BLaER1 (cell line): ENCODE measurements at regions not wholly inside any gene's neighbourhood (a gene's known extent, or its start where the extent isn't known, plus 50 kb on each side); places are given as distances from the start of the nearest gene placed in this dataset.

Experiments
- H3K27ac ChIP-seq: shearing (Covaris generic); formaldehyde crosslinking; 2 replicates; pipeline ENCODE4 v1.8.1; 2022
- H3K27me3 ChIP-seq: shearing (Covaris generic); formaldehyde crosslinking; 2 replicates; pipeline ENCODE4 v1.8.1; 2022
- H3K36me3 ChIP-seq: shearing (Covaris generic); formaldehyde crosslinking; 2 replicates; pipeline ENCODE4 v1.8.1; 2022
- H3K4me1 ChIP-seq: shearing (Covaris generic); formaldehyde crosslinking; 2 replicates; pipeline ENCODE4 v1.8.1; 2022
- H3K4me2 ChIP-seq: shearing (Covaris generic); formaldehyde crosslinking; 2 replicates; pipeline ENCODE4 v1.8.1; 2022
- H3K4me3 ChIP-seq: shearing (Covaris generic); formaldehyde crosslinking; 2 replicates; pipeline ENCODE4 v1.8.1; 2022
- H3K9ac ChIP-seq: shearing (Covaris generic); formaldehyde crosslinking; 2 replicates; pipeline ENCODE4 v1.8.1; 2022
- H3K9me3 ChIP-seq: shearing (Covaris generic); formaldehyde crosslinking; 2 replicates; pipeline ENCODE4 v1.8.1; 2022
- H4K20me1 ChIP-seq: shearing (Covaris generic); formaldehyde crosslinking; 2 replicates; pipeline ENCODE4 v1.8.1; 2022
- Cebpa-rat ChIP-seq: shearing (Covaris generic); IDR thresholded peaks from 2 replicates; pipeline ENCODE4 v1.8.1; 2022

GRCh38 chr9:91067306-91067860, 265.8 kb downstream of the SYK start:
- no peaks in the 10 kb centered on the region for H3K36me3 ChIP-seq
- H3K27me3 ChIP-seq: no peaks in the 10 kb centered on the region
- no peak for TF ChIP-seq Cebpa-rat
- no peaks in the 10 kb centered on the region for H4K20me1 ChIP-seq
- no peak overlapping the region for H3K9ac ChIP-seq
- no peaks in the 10 kb centered on the region for H3K4me1 ChIP-seq
- no peak overlapping the region for H3K4me3 ChIP-seq
- no peak overlapping the region for H3K4me2 ChIP-seq
- H3K27ac ChIP-seq: no peak overlapping the region
- 0 out of 2 replicates have a peak, but pooled peaks cover 12% of the 10 kb centered on the region for H3K9me3 ChIP-seq

DNA sequence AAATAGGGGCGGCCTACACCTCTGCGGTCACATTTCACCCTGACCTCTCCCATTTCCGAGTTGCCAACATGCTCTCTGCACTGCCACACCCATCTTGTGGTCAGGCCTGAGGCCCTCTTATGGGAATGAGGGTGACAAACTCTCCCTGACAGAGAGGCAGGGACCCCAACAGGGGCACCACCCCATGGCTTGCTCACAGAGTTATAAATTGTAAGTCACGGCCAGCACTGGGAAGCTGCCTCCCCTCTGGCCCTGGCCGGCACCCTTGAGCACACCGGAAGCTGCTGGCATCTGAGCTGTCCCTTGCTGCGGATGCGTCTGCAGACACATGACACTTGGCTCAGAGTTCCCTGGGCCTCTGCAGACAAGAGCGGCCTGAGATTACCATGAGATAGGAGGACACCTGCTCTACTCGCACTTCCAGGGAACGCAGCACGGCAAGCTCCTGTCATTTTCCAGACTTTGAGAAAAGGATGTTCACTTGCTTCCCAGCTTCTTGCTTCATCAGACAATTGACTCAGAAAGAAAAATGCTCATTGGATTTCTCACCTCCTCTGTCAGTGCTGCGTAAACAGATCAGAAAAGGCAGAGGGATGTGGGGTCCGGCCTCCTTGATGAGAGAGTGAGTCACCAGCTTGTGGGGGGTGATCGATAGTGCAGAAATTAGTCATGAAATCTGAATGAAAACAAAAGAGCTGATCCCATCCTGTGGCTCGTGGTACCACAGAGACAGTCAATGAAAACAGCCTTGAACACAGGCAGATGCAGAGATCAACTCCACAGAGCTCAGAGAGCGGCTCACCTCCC, 269.8 kb downstream of the SYK start:
- no peak for TF ChIP-seq Cebpa-rat
- Histone ChIP-seq H3K4me1 (peaks cover 17% of the 10 kb centered on the region), H3K36me3 (no peaks in the 10 kb centered on the region), H3K27me3 (no peaks in the 10 kb centered on the region), H3K27ac (no peak overlapping the region), H3K4me2 (no peak overlapping the region), H3K4me3 (no peak overlapping the region), H3K9me3 (0 out of 2 replicates have a peak, but pooled peaks cover 7% of the 10 kb centered on the region), H3K9ac (no peak overlapping the region), H4K20me1 (no peaks in the 10 kb centered on the region)

DNA sequence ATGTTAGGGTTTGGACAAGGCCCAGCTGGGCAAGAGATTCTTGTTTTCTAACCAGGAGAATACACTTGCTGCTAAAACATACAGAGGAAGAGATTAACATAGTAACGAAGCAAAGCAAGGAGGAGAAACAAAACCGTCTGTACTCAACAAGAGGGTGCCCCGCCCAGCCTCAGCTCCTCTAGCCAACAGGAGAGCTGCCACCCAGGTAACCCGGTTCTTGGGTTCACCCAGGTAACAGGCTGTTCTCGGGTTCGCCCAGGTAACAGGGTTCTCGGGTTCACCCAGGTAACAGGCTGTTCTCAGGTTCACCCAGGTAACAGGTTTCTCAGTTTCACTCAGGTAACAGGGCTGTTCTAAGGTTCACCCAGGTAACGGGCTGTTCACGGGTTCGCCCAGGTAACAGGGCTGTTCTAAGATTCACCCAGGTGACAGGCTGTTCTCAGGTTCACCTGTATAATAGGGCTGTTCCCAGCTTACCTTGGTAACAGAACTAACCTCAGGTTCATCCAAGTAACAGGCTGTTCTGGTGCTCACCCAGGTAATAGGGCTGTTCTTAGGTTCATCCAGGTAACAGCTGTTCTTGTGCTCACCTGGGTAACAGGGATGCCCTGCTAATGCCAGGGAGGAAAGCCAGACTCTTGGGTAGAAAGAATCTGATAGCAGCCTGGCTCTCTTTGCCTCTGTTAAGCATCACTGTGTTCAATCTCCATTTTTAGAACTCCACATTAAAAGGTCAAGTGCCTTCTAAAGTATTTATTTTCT, 271.6 kb downstream of the SYK start:
- H3K27ac ChIP-seq: no peak overlapping the region
- H3K27me3 ChIP-seq: no peaks in the 10 kb centered on the region
- no peak overlapping the region for H3K9ac ChIP-seq
- H3K9me3 ChIP-seq: 0 out of 2 replicates have a peak, but pooled peaks cover 7% of the 10 kb centered on the region
- no peak overlapping the region for H3K4me3 ChIP-seq
- TF ChIP-seq Cebpa-rat: no peak
- no peak overlapping the region for H3K4me2 ChIP-seq
- no peaks in the 10 kb centered on the region for H4K20me1 ChIP-seq
- H3K36me3 ChIP-seq: no peaks in the 10 kb centered on the region
- peaks cover 17% of the 10 kb centered on the region for H3K4me1 ChIP-seq

- Histone ChIP-seq H3K9me3 (0 out of 2 replicates have a peak, but pooled peaks cover under 1% of the 10 kb centered on the region), H3K4me2 (peak overlapping the region; percentile 59), H3K9ac (no peak overlapping the region), H4K20me1 (no peaks in the 10 kb centered on the region), H3K4me3 (no peak overlapping the region), H3K27me3 (no peaks in the 10 kb centered on the region), H3K4me1 (peaks cover 26% of the 10 kb centered on the region), H3K36me3 (no peaks in the 10 kb centered on the region), H3K27ac (no peak overlapping the region)
- TF ChIP-seq Cebpa-rat: no peak
Observed at GRCh38 chr9:91073811-91074771, 272.5 kb downstream of the SYK start.

- TF ChIP-seq Cebpa-rat: no peak
- H3K4me1 ChIP-seq: peaks cover 26% of the 10 kb centered on the region
- H3K9ac ChIP-seq: no peak overlapping the region
- H3K4me3 ChIP-seq: no peak overlapping the region
- no peaks in the 10 kb centered on the region for H3K27me3 ChIP-seq
- H3K36me3 ChIP-seq: no peaks in the 10 kb centered on the region
- no peak overlapping the region for H3K27ac ChIP-seq
- H4K20me1 ChIP-seq: no peaks in the 10 kb centered on the region
- H3K9me3 ChIP-seq: no peaks in the 10 kb centered on the region
- H3K4me2 ChIP-seq: peak overlapping the region; percentile 59
Observed at GRCh38 chr9:91074866-91075265, 273.2 kb downstream of the SYK start.

DNA sequence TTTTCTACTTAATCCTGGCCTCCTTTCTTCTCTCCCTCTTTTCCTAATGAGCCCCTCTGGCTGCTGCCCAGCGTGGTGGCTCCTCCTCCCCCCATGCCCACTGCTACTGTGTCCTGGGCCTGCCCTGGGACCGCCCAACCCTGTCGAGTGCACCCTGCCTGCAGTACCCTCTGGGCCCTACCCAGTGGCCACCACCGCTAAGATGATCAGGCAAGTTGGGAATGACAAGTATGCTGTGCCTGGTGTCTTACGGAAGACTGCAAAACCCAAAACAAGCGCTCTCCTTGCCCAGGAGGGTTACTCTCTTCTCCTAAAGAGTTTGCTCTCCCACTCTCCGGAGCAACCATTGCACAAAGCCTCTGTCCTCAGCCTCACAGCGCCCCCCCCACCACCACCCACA, 273.7 kb downstream of the SYK start:
- no peaks in the 10 kb centered on the region for H4K20me1 ChIP-seq
- H3K9ac ChIP-seq: no peak overlapping the region
- peaks cover 26% of the 10 kb centered on the region for H3K4me1 ChIP-seq
- no peak overlapping the region; the same call in 1 of the 2 replicates for H3K4me2 ChIP-seq
- H3K4me3 ChIP-seq: no peak overlapping the region
- H3K27me3 ChIP-seq: no peaks in the 10 kb centered on the region
- no peaks in the 10 kb centered on the region for H3K36me3 ChIP-seq
- no peak overlapping the region for H3K27ac ChIP-seq
- no peaks in the 10 kb centered on the region for H3K9me3 ChIP-seq
- TF ChIP-seq Cebpa-rat: no peak

- Histone ChIP-seq H3K4me1 (peaks cover 26% of the 10 kb centered on the region), H3K4me2 (no peak overlapping the region), H3K27ac (no peak overlapping the region), H3K27me3 (no peaks in the 10 kb centered on the region), H3K9ac (no peak overlapping the region), H3K9me3 (peaks cover 6% of the 10 kb centered on the region; the same call in 1 of the 2 replicates), H3K36me3 (no peaks in the 10 kb centered on the region), H4K20me1 (no peaks in the 10 kb centered on the region), H3K4me3 (no peak overlapping the region)
- TF ChIP-seq Cebpa-rat: no peak
Observed at GRCh38 chr9:91077624-91078368, 276.2 kb downstream of the SYK start.

DNA sequence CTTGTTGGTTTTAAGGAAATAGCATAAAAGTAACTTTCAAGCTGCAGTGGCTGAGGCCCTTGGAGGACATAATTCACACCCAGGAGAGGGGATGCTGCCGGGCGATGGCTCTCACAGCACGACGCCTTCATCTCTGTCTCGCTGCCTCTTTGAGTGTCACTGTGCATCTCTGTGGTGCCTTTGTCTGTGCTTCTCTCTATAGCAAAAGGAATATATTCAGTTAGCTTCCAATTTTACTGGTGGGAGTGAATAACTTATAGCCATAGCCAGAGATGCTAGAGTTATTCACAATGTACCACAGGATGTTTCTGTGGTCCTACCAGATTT, 276.7 kb downstream of the SYK start:
- Histone ChIP-seq H3K27me3 (no peaks in the 10 kb centered on the region), H4K20me1 (no peaks in the 10 kb centered on the region), H3K4me1 (peaks cover 26% of the 10 kb centered on the region), H3K9me3 (peaks cover 12% of the 10 kb centered on the region; the same call in 1 of the 2 replicates), H3K9ac (no peak overlapping the region), H3K36me3 (no peaks in the 10 kb centered on the region), H3K4me3 (no peak overlapping the region), H3K4me2 (peak overlapping the region; percentile 2; the same call in 1 of the 2 replicates), H3K27ac (no peak overlapping the region)
- no peak for TF ChIP-seq Cebpa-rat

- H3K4me3 ChIP-seq: no peak overlapping the region
- no peaks in the 10 kb centered on the region for H3K27me3 ChIP-seq
- H4K20me1 ChIP-seq: no peaks in the 10 kb centered on the region
- no peak overlapping the region for H3K27ac ChIP-seq
- no peak overlapping the region for H3K4me2 ChIP-seq
- H3K9ac ChIP-seq: no peak overlapping the region
- peaks cover 12% of the 10 kb centered on the region; the same call in 1 of the 2 replicates for H3K9me3 ChIP-seq
- no peak for TF ChIP-seq Cebpa-rat
- H3K4me1 ChIP-seq: peaks cover 9% of the 10 kb centered on the region
- no peaks in the 10 kb centered on the region for H3K36me3 ChIP-seq
Observed at GRCh38 chr9:91082731-91083130, 279.0 kb downstream of the AUH start.
